IMR-90 (cell line): ENCODE measurements at regions not wholly inside any gene's neighbourhood (a gene's known extent, or its start where the extent isn't known, plus 50 kb on each side); places are given as distances from the start of the nearest gene placed in this dataset.
"Not testable (repeated sequence)": the region's sequence is repeated elsewhere in the genome, so short reads cannot be mapped to it uniquely, and the experiment has no call there.

Experiments used
- ATAC-seq: fragments of 200-7000 bp; cut with Tn5 transposase; 2 replicates; pipeline ENCODE4 v1.9.1; 2020; ENCODE audit warnings: low read depth, mild to moderate bottlenecking, moderate library complexity
- BruUV-seq: library from RNA; stranded (reverse); fragments of 400-500 nt; replicated peaks from 2 replicates; lab custom pipeline; 2021; lab: Mats Ljungman, UMichigan
- CTCF ChIA-PET: fragments of 300-600 bp; formaldehyde crosslinking; extraction: SDS; loops from one replicate; lab custom pipeline; 2021; ENCODE audit warnings: antibody characterized with exemption; lab: Yijun Ruan, JAX
- POLR2A ChIA-PET: fragments of 300-600 bp; sonication (Branson Sonifier 250); formaldehyde crosslinking; loops from one replicate; lab custom pipeline; 2022; ENCODE audit warnings: antibody characterized with exemption; ENCODE audit not compliant: unreplicated experiment; lab: Charles Lee
- DNase-seq: peaks from one replicate; pipeline ENCODE4 v3.0.0; 2013
- H2AFZ ChIP-seq: replicated peaks from 2 replicates; pipeline ENCODE3; 2013; ENCODE audit warnings: low read length, mild to moderate bottlenecking; ENCODE audit not compliant: poor library complexity
- H2AK5ac ChIP-seq: 2 replicates; pipeline ENCODE4 v1.6.1; 2013; ENCODE audit warnings: low read depth, low read length, inconsistent platforms
- H2AK9ac ChIP-seq: replicated peaks from 2 replicates; pipeline ENCODE3; 2013; ENCODE audit warnings: mild to moderate bottlenecking, low read depth, low read length, moderate library complexity; ENCODE audit not compliant: poor library complexity
- H2BK120ac ChIP-seq: 2 replicates; pipeline ENCODE4 v1.6.1; 2013; ENCODE audit warnings: low read depth, low read length, inconsistent platforms
- H2BK15ac ChIP-seq: 3 replicates; pipeline ENCODE4 v1.6.1; 2013; ENCODE audit warnings: low read depth, low read length, inconsistent platforms
- H2BK20ac ChIP-seq: 2 replicates; pipeline ENCODE4 v1.6.1; 2013; ENCODE audit warnings: low read depth, mild to moderate bottlenecking, inconsistent platforms, low read length, moderate library complexity
- H2BK5ac ChIP-seq: 2 replicates; pipeline ENCODE4 v1.6.1; 2013; ENCODE audit warnings: mild to moderate bottlenecking, low read depth, low read length, inconsistent platforms; ENCODE audit not compliant: poor library complexity, severe bottlenecking
- H3K14ac ChIP-seq: replicated peaks from 2 replicates; pipeline ENCODE4 v1.6.1; 2013; ENCODE audit warnings: low read depth, low read length, inconsistent platforms
- H3K18ac ChIP-seq: 2 replicates; pipeline ENCODE4 v1.6.1; 2013; ENCODE audit warnings: low read depth, low read length, control low read depth
- H3K23ac ChIP-seq: 2 replicates; pipeline ENCODE4 v1.6.1; 2013; ENCODE audit warnings: low read depth, low read length, inconsistent platforms
- H3K27ac ChIP-seq: 2 replicates; pipeline ENCODE4 v1.5.1; 2013; ENCODE audit warnings: mild to moderate bottlenecking, control low read depth, low read length; ENCODE audit not compliant: insufficient read depth
- H3K27me3 ChIP-seq: 2 replicates; pipeline ENCODE4 v1.6.1; 2013; ENCODE audit warnings: low read length; ENCODE audit not compliant: control insufficient read depth, insufficient read depth
- H3K36me3 ChIP-seq: 2 replicates; pipeline ENCODE4 v1.6.1; 2013; ENCODE audit warnings: low read length, mixed read lengths; ENCODE audit not compliant: control insufficient read depth, insufficient read depth
- H3K4ac ChIP-seq: 2 replicates; pipeline ENCODE4 v1.6.1; 2013; ENCODE audit warnings: low read depth, low read length, inconsistent platforms
- H3K4me1 ChIP-seq: 2 replicates; pipeline ENCODE4 v1.6.1; 2013; ENCODE audit warnings: low read length, mixed read lengths; ENCODE audit not compliant: control insufficient read depth, insufficient read depth
- H3K4me2 ChIP-seq: 2 replicates; pipeline ENCODE4 v1.6.1; 2013; ENCODE audit warnings: low read depth, mild to moderate bottlenecking, control low read depth, low read length, moderate library complexity
- H3K4me3 ChIP-seq: 2 replicates; pipeline ENCODE4 v1.5.1; 2013; ENCODE audit warnings: low read depth, mild to moderate bottlenecking, control low read depth, low read length, moderate library complexity; ENCODE audit not compliant: insufficient read depth
- H3K56ac ChIP-seq: 2 replicates; pipeline ENCODE4 v1.6.1; 2013; ENCODE audit warnings: low read length, inconsistent platforms; ENCODE audit not compliant: insufficient read depth; ENCODE audit errors: extremely low read depth
- H3K79me1 ChIP-seq, 2 experiments: 2 replicates each; pipeline ENCODE4 v1.6.1; 2013; ENCODE audit warnings: low read length in 2 of 2, inconsistent platforms in 1 of 2, low read depth in 1 of 2
- H3K9ac ChIP-seq: 2 replicates; pipeline ENCODE4 v1.6.1; 2013; ENCODE audit warnings: low read depth, low read length, control low read depth
- H3K9me1 ChIP-seq: 2 replicates; pipeline ENCODE4 v1.6.1; 2013; ENCODE audit warnings: low read length, inconsistent platforms; ENCODE audit not compliant: insufficient read depth
- H3K9me3 ChIP-seq: 2 replicates; pipeline ENCODE4 v1.6.1; 2013; ENCODE audit warnings: low read length; ENCODE audit not compliant: control insufficient read depth, insufficient read depth
- H4K20me1 ChIP-seq: 2 replicates; pipeline ENCODE4 v1.6.1; 2013; ENCODE audit warnings: low read length, inconsistent platforms; ENCODE audit not compliant: insufficient read depth
- H4K5ac ChIP-seq: 2 replicates; pipeline ENCODE4 v1.6.1; 2013; ENCODE audit warnings: mild to moderate bottlenecking, low read depth, low read length, control low read depth
- H4K8ac ChIP-seq, 2 experiments: 2 replicates each; pipeline ENCODE4 v1.6.1; 2013; ENCODE audit warnings: low read depth in 2 of 2, low read length in 2 of 2, control low read depth in 1 of 2, inconsistent platforms in 1 of 2
- H4K91ac ChIP-seq: 2 replicates; pipeline ENCODE4 v1.6.1; 2013; ENCODE audit warnings: low read depth, low read length, inconsistent platforms; ENCODE audit not compliant: insufficient read depth
- CHD1 ChIP-seq: IDR thresholded peaks from 2 replicates; pipeline ENCODE4 v1.6.1; 2012; ENCODE audit warnings: low read depth, low read length, improper control_type of control experiment
- MAFK ChIP-seq: IDR thresholded peaks from 2 replicates; pipeline ENCODE4 v1.6.1; 2012; ENCODE audit warnings: low read depth, low read length, improper control_type of control experiment
- NFE2L2 ChIP-seq: fragments of 150-350 bp; IDR thresholded peaks from 2 replicates; pipeline ENCODE4 v1.6.1; 2016; ENCODE audit warnings: low read depth, mild to moderate bottlenecking, low read length
- WGBS, 2 experiments: methylation state at CpG; one replicate each; pipeline versions ENCODE4 v1.1.5 to v1.1.7; 2013; ENCODE audit warnings: missing lambda C conversion rate in 2 of 2; ENCODE audit not compliant: insufficient read length in 1 of 2; ENCODE audit errors: extremely low coverage in 2 of 2; 5-methylcytosine and 5-hydroxymethylcytosine counted together
- dilution Hi-C: fragments of 300-500 bp; cut with HindIII; formaldehyde crosslinking; loops from one replicate; pipeline ENCODE4 v1.14.3; 2018; ENCODE audit warnings: low sequenced_read_pairs; ENCODE audit not compliant: unreplicated experiment
- in situ Hi-C: fragments of 300-500 bp; cut with MboI; formaldehyde crosslinking; loops from 3 replicates; pipeline ENCODE4 v1.14.3; 2019; ENCODE audit warnings: low sequenced_read_pairs, inconsistent platforms, mixed read lengths
- intact Hi-C: fragments of 100-400 bp; cut with micrococcal nuclease; formaldehyde crosslinking; loops from 2 replicates; pipeline ENCODE4 v1.10.0; 2022

GRCh38 chr2:176427549-176427948 is 158.3 kb downstream of the MTX2 start:
- in situ Hi-C loops (no loop called here), dilution Hi-C loops (no loop called here), intact Hi-C loops (no loop called here)
- no peak overlapping the region for H3K4me3 ChIP-seq
- BruUV-seq: no TSS peak
- H3K79me1 ChIP-seq: no peaks in the 10 kb centered on the region
- DNase-seq: no peak
- no peak overlapping the region for H2BK120ac ChIP-seq
- no peak overlapping the region for H2AK9ac ChIP-seq
- H3K27ac ChIP-seq: no peak overlapping the region
- H4K91ac ChIP-seq: no peak overlapping the region
- H3K56ac ChIP-seq: no peak overlapping the region
- no peak overlapping the region for H3K23ac ChIP-seq
- H2BK20ac ChIP-seq: no peak overlapping the region
- ATAC-seq: no peak
- no peak overlapping the region for H4K8ac ChIP-seq
- H2BK5ac ChIP-seq: no peak overlapping the region
- no peak overlapping the region for H3K9ac ChIP-seq
- H3K4me1 ChIP-seq: no peaks in the 10 kb centered on the region
- H3K9me1 ChIP-seq: peaks cover 3% of the 10 kb centered on the region; the same call in 1 of the 2 replicates
- ChIA-PET CTCF (no interaction called here), POLR2A (no interaction called here)
- no peak overlapping the region for H4K5ac ChIP-seq
- no peak overlapping the region for H2AFZ ChIP-seq
- TF ChIP-seq CHD1 (no peak), NFE2L2 (no peak), MAFK (no peak)
- no peaks in the 10 kb centered on the region for H3K27me3 ChIP-seq
- H2BK15ac ChIP-seq: no peak overlapping the region
- no peak overlapping the region for H3K14ac ChIP-seq
- H3K36me3 ChIP-seq: no peaks in the 10 kb centered on the region
- H4K20me1 ChIP-seq: no peaks in the 10 kb centered on the region
- no peak overlapping the region for H3K18ac ChIP-seq
- no peak overlapping the region for H3K4me2 ChIP-seq
- WGBS, 2 experiments: no CpG with 5 or more reads among the region's 2 CpGs
- H3K9me3 ChIP-seq: no peaks in the 10 kb centered on the region
- no peak overlapping the region for H2AK5ac ChIP-seq
- no peak overlapping the region for H3K4ac ChIP-seq

DNA sequence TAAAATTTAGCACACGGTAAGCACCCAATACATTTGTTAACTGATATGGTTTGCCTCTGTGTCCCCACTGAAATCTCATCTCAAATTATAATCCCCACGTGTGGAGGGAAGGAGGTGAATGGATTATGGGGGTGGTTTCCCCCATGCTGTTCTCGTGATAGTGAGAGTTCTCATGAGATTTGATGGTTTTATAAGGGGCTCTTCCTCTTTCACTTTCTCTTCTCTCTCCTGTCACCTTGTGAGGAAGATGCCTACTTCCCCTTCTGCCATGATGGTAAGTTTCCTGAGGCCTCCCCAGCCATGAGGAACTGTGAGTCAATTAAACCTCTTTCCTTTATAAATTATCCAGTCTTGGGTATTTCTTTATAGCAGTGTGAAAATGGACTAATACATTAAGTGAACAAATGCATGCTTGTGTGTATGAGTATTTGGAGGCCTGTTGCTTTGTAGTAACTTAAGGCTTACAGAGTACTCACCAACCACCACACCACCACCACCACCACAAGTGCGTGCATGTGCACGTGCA is 159.8 kb downstream of the MTX2 start:
- H3K9me3 ChIP-seq, H2BK120ac ChIP-seq, H3K56ac ChIP-seq, H2BK20ac ChIP-seq, H3K27me3 ChIP-seq, H3K4me2 ChIP-seq, CTCF ChIA-PET, H3K18ac ChIP-seq, H2BK15ac ChIP-seq, H3K9me1 ChIP-seq, H4K20me1 ChIP-seq, H3K14ac ChIP-seq, H2AK9ac ChIP-seq, ATAC-seq, intact Hi-C loops, H4K5ac ChIP-seq, BruUV-seq, DNase-seq, H4K8ac ChIP-seq, H2AK5ac ChIP-seq, H3K27ac ChIP-seq, H3K4ac ChIP-seq, H3K36me3 ChIP-seq, H4K91ac ChIP-seq, H3K4me3 ChIP-seq, in situ Hi-C loops, H3K9ac ChIP-seq, H3K4me1 ChIP-seq, H3K79me1 ChIP-seq, H2BK5ac ChIP-seq, H3K23ac ChIP-seq, dilution Hi-C loops, POLR2A ChIA-PET: not testable (repeated sequence)
- peak overlapping the region; percentile 74 for H2AFZ ChIP-seq
- no CpG with 5 or more reads among the region's 5 CpGs for WGBS, 2 experiments
